ENCODE measurements at regions not wholly inside any gene's neighbourhood (a gene's known extent, or its start where the extent isn't known, plus 50 kb on each side); places are given as distances from the start of the nearest gene placed in this dataset.

- TF ChIP-seq POLR2A (IDR thresholded peaks at IDR 0.05; ENCODE audit: extremely low read depth, insufficient read length) (no peak), CTCF (IDR thresholded peaks at IDR 0.05; ENCODE audit: low read depth, low read length) (no peak)
Observed at GRCh38 chr3:95595416-95596075, 1218.8 kb upstream of the EPHA6 start.
